K562 (cell line): ENCODE measurements at regions not wholly inside any gene's neighbourhood (a gene's known extent, or its start where the extent isn't known, plus 50 kb on each side); places are given as distances from the start of the nearest gene placed in this dataset.

Experiments used
- ATAC-seq: fragments of 200-7000 bp; cut with Tn5 transposase; 3 replicates; pipeline ENCODE4 v1.9.1; 2020; ENCODE audit warnings: moderate library complexity
- BruUV-seq: library from RNA; stranded (reverse); fragments of 400-500 nt; replicated peaks from 2 replicates; lab custom pipeline; 2021; lab: Mats Ljungman, UMichigan
- CTCF ChIA-PET: fragments of 300-600 bp; formaldehyde crosslinking; extraction: SDS; loops from one replicate; lab custom pipeline; 2021; ENCODE audit warnings: low intra/inter-chr PET ratio; lab: Yijun Ruan, JAX
- POLR2A ChIA-PET: fragments of 300-600, 350-650 bp; sonication (Branson Sonifier 250); formaldehyde crosslinking; extraction: SDS; loops from one replicate; lab custom pipeline; 2021; ENCODE audit warnings: antibody characterized with exemption, inconsistent platforms; lab: Yijun Ruan, JAX
- DNase-seq, 4 experiments: peaks; one replicate each; pipeline versions ENCODE4 v3.0.0 to v3.0.0-alpha.2; 2011 to 2018; ENCODE audit warnings: low spot score in 3 of 4, mixed read lengths in 3 of 4; ENCODE audit errors: extremely low read depth in 1 of 4
- FAIRE-seq: peaks from 2 replicates; lab custom pipeline; 2011; peaks lifted over from hg19 to GRCh38; lab: Jason Lieb, UNC
- H2AFZ ChIP-seq: 2 replicates; pipeline ENCODE4 v1.6.0; 2011; ENCODE audit warnings: low read depth, low read length, control low read depth, inconsistent platforms
- H3K27ac ChIP-seq: fragments of 200-600 bp; 3 replicates; pipeline ENCODE4 v1.8.0; 2011; ENCODE audit warnings: low read depth, mild to moderate bottlenecking, control low read depth, inconsistent platforms, low read length, moderate library complexity, mixed read lengths; ENCODE audit errors: extremely low read depth
- H3K27me3 ChIP-seq, 2 experiments: fragments of 300-600 bp in 1 of 2; 2 replicates in 1 of 2; 3 replicates in 1 of 2; pipeline versions ENCODE4 v1.6.0 to v1.8.0; 2011; ENCODE audit warnings: inconsistent platforms in 2 of 2, low read length in 2 of 2, mild to moderate bottlenecking in 1 of 2, mixed read lengths in 1 of 2, moderate library complexity in 1 of 2; ENCODE audit not compliant: control insufficient read depth in 2 of 2, insufficient read depth in 2 of 2
- H3K36me3 ChIP-seq: fragments of 300-600 bp; 3 replicates; pipeline ENCODE4 v1.8.0; 2011; ENCODE audit warnings: mild to moderate bottlenecking, low read length, inconsistent platforms; ENCODE audit not compliant: control insufficient read depth, insufficient read depth
- H3K4me1 ChIP-seq, 2 experiments: fragments of 200-600 bp in 1 of 2; replicated peaks in 1 of 2; 2 replicates in 1 of 2; 3 replicates in 1 of 2; pipeline versions ENCODE4 v1.5.1 to v1.8.0; 2011; ENCODE audit warnings: inconsistent platforms in 2 of 2, low read length in 2 of 2, mild to moderate bottlenecking in 1 of 2, mixed read lengths in 1 of 2, moderate library complexity in 1 of 2; ENCODE audit not compliant: control insufficient read depth in 2 of 2, insufficient read depth in 2 of 2
- H3K4me2 ChIP-seq: 2 replicates; pipeline ENCODE4 v1.6.1; 2011; ENCODE audit warnings: low read length, control low read depth, inconsistent platforms, mixed read lengths; ENCODE audit not compliant: insufficient read depth
- H3K4me3 ChIP-seq: fragments of 200-600 bp; sonication (generic), shearing (Covaris generic); 2 replicates; pipeline ENCODE4 v1.5.1; 2016; ENCODE audit warnings: control low read depth, inconsistent platforms
- H3K79me2 ChIP-seq: fragments of 200-600 bp; 3 replicates; pipeline ENCODE4 v1.8.0; 2011; ENCODE audit warnings: low read length, inconsistent platforms; ENCODE audit not compliant: control insufficient read depth, insufficient read depth
- H3K9ac ChIP-seq, 2 experiments: 2 replicates each; pipeline versions ENCODE4 v1.6.0 to v1.6.1; 2011; ENCODE audit warnings: low read depth in 2 of 2, low read length in 2 of 2, control low read depth in 1 of 2, inconsistent platforms in 1 of 2, mild to moderate bottlenecking in 1 of 2, mixed read lengths in 1 of 2; ENCODE audit not compliant: insufficient read depth in 1 of 2
- H3K9me1 ChIP-seq: one replicate; pipeline ENCODE4 v1.6.0; 2011; ENCODE audit warnings: inconsistent platforms, mild to moderate bottlenecking, low read length, moderate library complexity; ENCODE audit not compliant: control insufficient read depth, insufficient read depth
- H3K9me3 ChIP-seq: replicated peaks from 2 replicates; pipeline ENCODE4 v1.5.1; 2011; ENCODE audit warnings: low read depth, low read length, inconsistent platforms; ENCODE audit not compliant: control insufficient read depth, insufficient read depth
- H4K20me1 ChIP-seq: replicated peaks from 2 replicates; pipeline ENCODE4 v1.6.1; 2011; ENCODE audit warnings: low read length, inconsistent platforms, mixed read lengths; ENCODE audit not compliant: control insufficient read depth, insufficient read depth
- BCOR ChIP-seq: fragments of 450-650 bp; IDR thresholded peaks from 2 replicates; pipeline ENCODE4 v1.6.1; 2016
- BHLHE40 ChIP-seq: IDR thresholded peaks from 2 replicates; pipeline ENCODE4 v1.6.1; 2011; ENCODE audit warnings: low read length, improper control_type of control experiment
- CHD4 ChIP-seq: fragments of 200-600 bp; sonication (generic); IDR thresholded peaks from 3 replicates; pipeline ENCODE4 v1.6.1; 2012; ENCODE audit warnings: low read depth, mild to moderate bottlenecking, mixed read lengths, low read length, inconsistent platforms; ENCODE audit not compliant: insufficient read depth, insufficient replicate concordance, poor library complexity, severe bottlenecking
- EP400 ChIP-seq: fragments of 450-650 bp; IDR thresholded peaks from 2 replicates; pipeline ENCODE4 v1.6.1; 2017; ENCODE audit warnings: antibody characterized with exemption, mild to moderate bottlenecking, moderate library complexity
- FOXK1 ChIP-seq: sonication (generic); formaldehyde crosslinking; IDR thresholded peaks from 2 replicates; pipeline ENCODE4 v1.8.0; 2022; ENCODE audit warnings: missing genetic modification reagents, mild to moderate bottlenecking, borderline replicate concordance
- GABPB1 ChIP-seq: sonication (generic); formaldehyde crosslinking; IDR thresholded peaks from 2 replicates; pipeline ENCODE4 v1.8.0; 2022; ENCODE audit warnings: mild to moderate bottlenecking, missing genetic modification reagents
- NFXL1 ChIP-seq: fragments of 450-650 bp; formaldehyde crosslinking; IDR thresholded peaks from 2 replicates; pipeline ENCODE4 v1.4.0; 2021; ENCODE audit warnings: mild to moderate bottlenecking
- RB1 ChIP-seq: fragments of 450-650 bp; IDR thresholded peaks from 2 replicates; pipeline ENCODE4 v1.6.1; 2017; ENCODE audit warnings: low read depth, mild to moderate bottlenecking
- STAT5A ChIP-seq: IDR thresholded peaks from 2 replicates; pipeline ENCODE4 v1.6.1; 2012; ENCODE audit warnings: low read length, inconsistent platforms, borderline replicate concordance
- ZNF282 ChIP-seq: sonication (generic); formaldehyde crosslinking; IDR thresholded peaks from 2 replicates; pipeline ENCODE4 v1.8.1; 2023; ENCODE audit warnings: missing genetic modification reagents
- ZNF354B ChIP-seq: fragments of 250-450 bp; sonication (Bioruptor Pico); IDR thresholded peaks from 2 replicates; pipeline ENCODE4 v1.4.0; 2020
- ZNF766 ChIP-seq: fragments of 200-800 bp; sonication (Bioruptor generic); conservative IDR thresholded peaks from 2 replicates; pipeline ENCODE4 v1.6.1; 2016; ENCODE audit warnings: missing genetic modification characterization, missing compliant biosample characterization
- WGBS: fragments of 100-300 bp; shearing (Covaris generic); methylation state at CpG from one replicate; pipeline ENCODE4 v1.1.6; 2016; ENCODE audit warnings: low coverage, mixed read lengths; ENCODE audit not compliant: insufficient coverage; ENCODE audit errors: missing lambda C conversion rate; 5-methylcytosine and 5-hydroxymethylcytosine counted together
- in situ Hi-C: fragments of 300-500 bp; cut with MboI; formaldehyde crosslinking; loops from 4 replicates; pipeline ENCODE4 v1.15.0; 2018; ENCODE audit warnings: inconsistent platforms, mixed read lengths
- intact Hi-C: fragments of 100-400 bp; cut with micrococcal nuclease; formaldehyde crosslinking; loops from 2 replicates; pipeline ENCODE4 v1.14.2; 2022
- TF ChIP-seq, protein P1 (sequence below): fragments of 250-450 bp; sonication (Bioruptor Pico); IDR thresholded peaks from 2 replicates; pipeline ENCODE4 v1.8.0; 2021; ENCODE audit warnings: mild to moderate bottlenecking, moderate library complexity
- TF ChIP-seq, protein P2 (sequence below): sonication (generic); formaldehyde crosslinking; IDR thresholded peaks from 2 replicates; pipeline ENCODE4 v1.8.0; 2022; ENCODE audit warnings: mild to moderate bottlenecking, missing genetic modification reagents, borderline replicate concordance
- TF ChIP-seq, protein P3 (sequence below): sonication (generic); formaldehyde crosslinking; IDR thresholded peaks from 2 replicates; pipeline ENCODE4 v1.8.0; 2022; ENCODE audit warnings: mild to moderate bottlenecking, missing genetic modification reagents
- TF ChIP-seq, protein P4 (sequence below): fragments of 250-450 bp; sonication (Bioruptor Pico); IDR thresholded peaks from 2 replicates; pipeline ENCODE4 v1.9.0; 2021; ENCODE audit warnings: mild to moderate bottlenecking, inconsistent platforms
- TF ChIP-seq, protein P5 (sequence below): fragments of 250-450 bp; sonication (Bioruptor Pico); IDR thresholded peaks from 2 replicates; pipeline ENCODE4 v1.8.0; 2022; ENCODE audit warnings: moderate library complexity, mild to moderate bottlenecking, inconsistent platforms

DNA sequence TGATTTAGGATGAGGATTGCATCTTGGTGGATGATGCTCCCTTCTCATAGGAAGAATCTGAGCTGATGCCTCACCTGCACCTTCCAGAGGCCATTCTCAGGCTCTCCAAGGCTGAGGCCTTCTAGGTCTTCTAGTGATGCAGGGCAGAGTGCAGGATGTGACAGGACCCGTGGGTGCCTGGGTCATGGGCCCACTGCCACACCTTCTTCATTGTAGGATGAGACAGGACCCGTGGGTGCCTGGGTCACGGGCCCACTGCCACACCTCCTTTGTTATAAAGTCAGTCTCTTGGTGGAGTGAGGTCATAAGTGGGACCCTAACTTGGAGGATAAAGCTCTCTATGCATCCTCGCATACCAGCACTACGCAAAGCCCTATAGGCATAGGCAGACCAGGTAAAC is 109.9 kb upstream of the TCERG1L start (continued):
- TF ChIP-seq, protein P1, sequence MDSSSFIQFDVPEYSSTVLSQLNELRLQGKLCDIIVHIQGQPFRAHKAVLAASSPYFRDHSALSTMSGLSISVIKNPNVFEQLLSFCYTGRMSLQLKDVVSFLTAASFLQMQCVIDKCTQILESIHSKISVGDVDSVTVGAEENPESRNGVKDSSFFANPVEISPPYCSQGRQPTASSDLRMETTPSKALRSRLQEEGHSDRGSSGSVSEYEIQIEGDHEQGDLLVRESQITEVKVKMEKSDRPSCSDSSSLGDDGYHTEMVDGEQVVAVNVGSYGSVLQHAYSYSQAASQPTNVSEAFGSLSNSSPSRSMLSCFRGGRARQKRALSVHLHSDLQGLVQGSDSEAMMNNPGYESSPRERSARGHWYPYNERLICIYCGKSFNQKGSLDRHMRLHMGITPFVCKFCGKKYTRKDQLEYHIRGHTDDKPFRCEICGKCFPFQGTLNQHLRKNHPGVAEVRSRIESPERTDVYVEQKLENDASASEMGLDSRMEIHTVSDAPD (CRISPR knock-in tag) = no peak
- no peak for TF ChIP-seq ZNF766
- TF ChIP-seq CHD4 = no peak
- no peak for TF ChIP-seq EP400
- TF ChIP-seq FOXK1 (CRISPR knock-in tag) = no peak
- TF ChIP-seq, all 486 proteins: peak for 0

DNA sequence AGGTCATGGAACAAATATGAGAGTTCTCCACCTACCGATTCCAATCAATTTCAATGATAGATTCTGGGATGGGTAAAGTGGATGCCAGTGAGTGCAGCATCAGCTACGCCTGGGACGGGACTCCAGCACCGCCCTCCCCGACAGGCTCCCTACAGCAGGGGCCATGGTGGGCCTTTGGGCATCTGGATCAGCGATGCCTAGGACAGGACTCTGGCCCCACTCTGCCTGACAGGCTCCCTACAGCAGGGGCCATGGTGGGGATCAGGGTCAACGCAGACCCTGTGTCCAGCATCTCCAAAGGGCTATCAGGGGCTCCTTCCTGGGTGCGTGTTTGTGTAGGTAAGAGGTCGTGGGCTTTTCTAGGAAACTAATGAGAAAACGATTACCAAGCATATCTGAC is 111.2 kb upstream of the TCERG1L start:
- in situ Hi-C loops (no loop called here), intact Hi-C loops (no loop called here)
- no peaks in the 10 kb centered on the region for H3K79me2 ChIP-seq
- ChIA-PET CTCF (no interaction called here), POLR2A (no interaction called here)
- DNase-seq (no peak), FAIRE-seq (no peak), ATAC-seq (no peak)
- no peaks in the 10 kb centered on the region for H3K9me1 ChIP-seq
- no peaks in the 10 kb centered on the region for H3K9me3 ChIP-seq
- no TSS peak for BruUV-seq
- WGBS = 0% methylated on average over 8 of the region's 10 CpGs
- H3K27ac ChIP-seq = no peak overlapping the region
- TF ChIP-seq, protein P2, sequence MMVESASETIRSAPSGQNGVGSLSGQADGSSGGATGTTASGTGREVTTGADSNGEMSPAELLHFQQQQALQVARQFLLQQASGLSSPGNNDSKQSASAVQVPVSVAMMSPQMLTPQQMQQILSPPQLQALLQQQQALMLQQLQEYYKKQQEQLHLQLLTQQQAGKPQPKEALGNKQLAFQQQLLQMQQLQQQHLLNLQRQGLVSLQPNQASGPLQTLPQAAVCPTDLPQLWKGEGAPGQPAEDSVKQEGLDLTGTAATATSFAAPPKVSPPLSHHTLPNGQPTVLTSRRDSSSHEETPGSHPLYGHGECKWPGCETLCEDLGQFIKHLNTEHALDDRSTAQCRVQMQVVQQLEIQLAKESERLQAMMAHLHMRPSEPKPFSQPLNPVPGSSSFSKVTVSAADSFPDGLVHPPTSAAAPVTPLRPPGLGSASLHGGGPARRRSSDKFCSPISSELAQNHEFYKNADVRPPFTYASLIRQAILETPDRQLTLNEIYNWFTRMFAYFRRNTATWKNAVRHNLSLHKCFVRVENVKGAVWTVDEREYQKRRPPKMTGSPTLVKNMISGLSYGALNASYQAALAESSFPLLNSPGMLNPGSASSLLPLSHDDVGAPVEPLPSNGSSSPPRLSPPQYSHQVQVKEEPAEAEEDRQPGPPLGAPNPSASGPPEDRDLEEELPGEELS (CRISPR knock-in tag) = no peak
- TF ChIP-seq BCOR (no peak), ZNF354B (CRISPR knock-in tag) (no peak), BHLHE40 (no peak), ZNF282 (CRISPR knock-in tag) (no peak), STAT5A (no peak), RB1 (no peak), NFXL1 (CRISPR knock-in tag) (no peak), GABPB1 (CRISPR knock-in tag) (no peak)
- TF ChIP-seq, protein P3, sequence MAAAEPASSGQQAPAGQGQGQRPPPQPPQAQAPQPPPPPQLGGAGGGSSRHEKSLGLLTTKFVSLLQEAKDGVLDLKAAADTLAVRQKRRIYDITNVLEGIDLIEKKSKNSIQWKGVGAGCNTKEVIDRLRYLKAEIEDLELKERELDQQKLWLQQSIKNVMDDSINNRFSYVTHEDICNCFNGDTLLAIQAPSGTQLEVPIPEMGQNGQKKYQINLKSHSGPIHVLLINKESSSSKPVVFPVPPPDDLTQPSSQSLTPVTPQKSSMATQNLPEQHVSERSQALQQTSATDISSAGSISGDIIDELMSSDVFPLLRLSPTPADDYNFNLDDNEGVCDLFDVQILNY (CRISPR knock-in tag) = no peak
- TF ChIP-seq, protein P4, sequence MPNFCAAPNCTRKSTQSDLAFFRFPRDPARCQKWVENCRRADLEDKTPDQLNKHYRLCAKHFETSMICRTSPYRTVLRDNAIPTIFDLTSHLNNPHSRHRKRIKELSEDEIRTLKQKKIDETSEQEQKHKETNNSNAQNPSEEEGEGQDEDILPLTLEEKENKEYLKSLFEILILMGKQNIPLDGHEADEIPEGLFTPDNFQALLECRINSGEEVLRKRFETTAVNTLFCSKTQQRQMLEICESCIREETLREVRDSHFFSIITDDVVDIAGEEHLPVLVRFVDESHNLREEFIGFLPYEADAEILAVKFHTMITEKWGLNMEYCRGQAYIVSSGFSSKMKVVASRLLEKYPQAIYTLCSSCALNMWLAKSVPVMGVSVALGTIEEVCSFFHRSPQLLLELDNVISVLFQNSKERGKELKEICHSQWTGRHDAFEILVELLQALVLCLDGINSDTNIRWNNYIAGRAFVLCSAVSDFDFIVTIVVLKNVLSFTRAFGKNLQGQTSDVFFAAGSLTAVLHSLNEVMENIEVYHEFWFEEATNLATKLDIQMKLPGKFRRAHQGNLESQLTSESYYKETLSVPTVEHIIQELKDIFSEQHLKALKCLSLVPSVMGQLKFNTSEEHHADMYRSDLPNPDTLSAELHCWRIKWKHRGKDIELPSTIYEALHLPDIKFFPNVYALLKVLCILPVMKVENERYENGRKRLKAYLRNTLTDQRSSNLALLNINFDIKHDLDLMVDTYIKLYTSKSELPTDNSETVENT (CRISPR knock-in tag) = no peak
- TF ChIP-seq, protein P5, sequence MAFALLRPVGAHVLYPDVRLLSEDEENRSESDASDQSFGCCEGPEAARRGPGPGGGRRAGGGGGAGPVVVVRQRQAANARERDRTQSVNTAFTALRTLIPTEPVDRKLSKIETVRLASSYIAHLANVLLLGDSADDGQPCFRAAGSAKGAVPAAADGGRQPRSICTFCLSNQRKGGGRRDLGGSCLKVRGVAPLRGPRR (CRISPR knock-in tag) = no peak
- H3K9ac ChIP-seq = no peak overlapping the region
- no peaks in the 10 kb centered on the region; the same call in 1 of the 2 replicates for H4K20me1 ChIP-seq
- no peak overlapping the region for H3K4me2 ChIP-seq
- H3K27me3 ChIP-seq = peaks cover 0 to 16% of the 10 kb centered on the region in 2 experiments; a peak in 1 of 5 replicates
- H3K4me3 ChIP-seq = no peak overlapping the region
- H3K4me1 ChIP-seq = no peaks in the 10 kb centered on the region
- H2AFZ ChIP-seq = no peak overlapping the region
- no peaks in the 10 kb centered on the region for H3K36me3 ChIP-seq
